ENCODE measurements at regions not wholly inside any gene's neighbourhood (a gene's known extent, or its start where the extent isn't known, plus 50 kb on each side); places are given as distances from the start of the nearest gene placed in this dataset.
"Not testable (repeated sequence)": the region's sequence is repeated elsewhere in the genome, so short reads cannot be mapped to it uniquely, and the experiment has no call there.

DNA sequence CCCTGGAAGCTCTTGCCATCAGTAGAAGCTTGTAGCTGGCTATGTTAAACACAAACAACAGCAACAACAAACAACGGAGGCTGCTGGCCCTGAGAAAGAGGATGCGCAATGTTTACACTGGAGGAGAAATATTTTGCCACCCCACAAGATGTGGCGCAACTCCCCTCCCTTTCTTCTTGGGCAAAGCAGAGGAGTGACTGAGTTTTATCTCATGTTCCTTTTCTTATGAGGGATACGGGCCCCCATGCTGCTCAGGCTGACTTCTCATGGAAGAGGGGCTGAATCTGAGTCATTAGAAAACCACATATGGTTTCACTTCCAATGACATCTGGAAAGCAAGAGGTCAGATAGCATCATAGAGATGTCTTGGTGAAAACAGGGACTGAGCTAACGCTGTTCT lies 75.9 kb upstream of the HDDC2 start:
- ChIA-PET CTCF (interaction anchor here (1.3 kb wide), 1 partner anchor 54 kb away, joined by 3 read pairs; no protein-coding TSS in a partner anchor), POLR2A (no interaction called here)
- TF ChIP-seq, protein P1, sequence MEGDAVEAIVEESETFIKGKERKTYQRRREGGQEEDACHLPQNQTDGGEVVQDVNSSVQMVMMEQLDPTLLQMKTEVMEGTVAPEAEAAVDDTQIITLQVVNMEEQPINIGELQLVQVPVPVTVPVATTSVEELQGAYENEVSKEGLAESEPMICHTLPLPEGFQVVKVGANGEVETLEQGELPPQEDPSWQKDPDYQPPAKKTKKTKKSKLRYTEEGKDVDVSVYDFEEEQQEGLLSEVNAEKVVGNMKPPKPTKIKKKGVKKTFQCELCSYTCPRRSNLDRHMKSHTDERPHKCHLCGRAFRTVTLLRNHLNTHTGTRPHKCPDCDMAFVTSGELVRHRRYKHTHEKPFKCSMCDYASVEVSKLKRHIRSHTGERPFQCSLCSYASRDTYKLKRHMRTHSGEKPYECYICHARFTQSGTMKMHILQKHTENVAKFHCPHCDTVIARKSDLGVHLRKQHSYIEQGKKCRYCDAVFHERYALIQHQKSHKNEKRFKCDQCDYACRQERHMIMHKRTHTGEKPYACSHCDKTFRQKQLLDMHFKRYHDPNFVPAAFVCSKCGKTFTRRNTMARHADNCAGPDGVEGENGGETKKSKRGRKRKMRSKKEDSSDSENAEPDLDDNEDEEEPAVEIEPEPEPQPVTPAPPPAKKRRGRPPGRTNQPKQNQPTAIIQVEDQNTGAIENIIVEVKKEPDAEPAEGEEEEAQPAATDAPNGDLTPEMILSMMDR (IDR thresholded peaks at IDR 0.05; ENCODE audit: control extremely low read depth, extremely low read depth, low read depth, missing control alignments): no peak
- no peak for DNase-seq (ENCODE audit: extremely low spot score)

DNA sequence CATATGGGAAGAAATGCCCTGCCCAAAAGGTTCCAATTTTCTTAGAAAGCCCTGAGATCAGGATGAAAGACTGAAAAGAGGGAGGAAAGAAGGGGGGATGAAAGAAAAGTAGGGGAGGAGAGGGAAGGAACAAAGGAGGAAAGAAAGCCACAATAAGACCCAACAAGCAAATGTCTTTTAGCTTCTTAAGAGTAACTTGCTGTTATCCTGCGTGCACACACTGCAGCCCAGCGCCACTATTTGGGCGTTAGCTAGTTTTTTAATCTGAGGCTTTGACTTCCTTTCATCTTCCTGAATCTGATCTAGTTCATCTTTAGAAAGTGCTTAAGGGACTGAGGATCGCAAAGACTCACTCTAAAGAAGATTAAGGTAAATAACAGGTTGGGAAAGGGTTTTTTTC lies 77.4 kb upstream of the HDDC2 start:
- CTCF ChIA-PET: no interaction called here
- POLR2A ChIA-PET: no interaction called here
- no peak for DNase-seq (ENCODE audit: extremely low spot score)
- TF ChIP-seq, protein P1 (IDR thresholded peaks at IDR 0.05; ENCODE audit: control extremely low read depth, extremely low read depth, low read depth, missing control alignments): no peak

DNA sequence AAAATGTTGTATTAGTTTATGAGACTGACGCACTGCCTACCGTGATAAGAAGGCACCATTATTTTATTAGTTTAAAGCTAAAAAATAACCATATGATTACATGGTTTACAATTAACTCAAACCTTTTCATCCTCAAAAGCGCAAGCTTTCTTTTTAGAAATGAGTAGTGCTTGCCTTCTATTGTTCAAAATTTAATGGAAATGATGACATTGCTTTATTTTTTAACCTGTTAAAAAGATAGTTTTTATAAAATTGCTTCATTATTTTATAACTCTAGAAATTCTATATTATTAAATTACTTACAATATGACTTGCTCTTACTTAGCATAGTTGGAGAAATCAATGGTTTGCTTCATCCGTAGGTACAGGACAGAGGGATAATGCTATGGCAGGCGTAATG lies 78.7 kb upstream of the HDDC2 start:
- POLR2A ChIA-PET: no interaction called here
- DNase-seq (ENCODE audit: extremely low spot score): no peak
- TF ChIP-seq, protein P1 (IDR thresholded peaks at IDR 0.05; ENCODE audit: control extremely low read depth, extremely low read depth, low read depth, missing control alignments): no peak
- CTCF ChIA-PET: interaction anchor here (0.9 to 1.3 kb wide), 2 partner anchors 19 to 69 kb away, joined by 3 read pairs; no protein-coding TSS in a partner anchor

DNA sequence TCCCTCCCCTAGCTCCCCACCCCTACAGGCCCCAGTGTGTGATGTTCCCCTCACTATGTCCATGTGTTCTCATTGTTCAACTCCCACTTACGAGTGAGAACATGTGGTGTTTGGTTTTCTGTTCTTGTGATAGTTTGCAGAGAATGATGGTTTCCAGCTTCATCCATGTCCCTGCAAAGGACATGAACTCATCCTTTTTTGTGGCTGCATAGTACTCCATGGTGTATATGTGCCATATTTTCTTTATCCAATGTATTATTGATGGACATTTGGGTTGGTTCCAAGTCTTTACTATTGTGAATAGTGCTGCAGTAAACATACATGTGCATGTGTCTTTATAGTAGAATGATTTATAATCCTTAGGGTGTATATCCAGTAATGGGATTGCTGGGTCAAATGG lies 84.6 kb upstream of the HDDC2 start:
- POLR2A ChIA-PET; DNase-seq (ENCODE audit: extremely low spot score); CTCF ChIA-PET: not testable (repeated sequence)

DNA sequence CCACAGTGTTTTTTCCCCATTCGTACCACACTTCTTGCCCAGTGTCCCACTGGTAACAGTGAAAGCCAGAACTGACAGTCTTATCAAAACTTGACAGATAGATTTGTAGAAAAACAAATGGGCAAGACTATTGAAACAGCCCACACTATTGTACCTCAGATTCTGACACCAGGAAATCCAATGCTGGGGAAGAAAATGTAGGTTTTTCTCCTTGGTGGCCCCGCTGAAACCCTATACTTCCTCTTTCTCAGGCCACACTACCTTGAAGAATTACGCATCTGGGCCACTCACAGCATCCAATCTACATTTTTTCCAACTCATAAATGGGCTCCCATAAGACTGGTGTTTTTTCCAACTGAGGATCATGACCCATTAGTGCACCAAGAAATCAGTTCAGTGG lies 90.9 kb upstream of the HDDC2 start:
- DNase-seq (ENCODE audit: extremely low spot score): peak; percentile 13
- ChIA-PET POLR2A (no interaction called here), CTCF (no interaction called here)
- TF ChIP-seq, protein P1 (IDR thresholded peaks at IDR 0.05; ENCODE audit: control extremely low read depth, extremely low read depth, low read depth, missing control alignments): no peak

DNA sequence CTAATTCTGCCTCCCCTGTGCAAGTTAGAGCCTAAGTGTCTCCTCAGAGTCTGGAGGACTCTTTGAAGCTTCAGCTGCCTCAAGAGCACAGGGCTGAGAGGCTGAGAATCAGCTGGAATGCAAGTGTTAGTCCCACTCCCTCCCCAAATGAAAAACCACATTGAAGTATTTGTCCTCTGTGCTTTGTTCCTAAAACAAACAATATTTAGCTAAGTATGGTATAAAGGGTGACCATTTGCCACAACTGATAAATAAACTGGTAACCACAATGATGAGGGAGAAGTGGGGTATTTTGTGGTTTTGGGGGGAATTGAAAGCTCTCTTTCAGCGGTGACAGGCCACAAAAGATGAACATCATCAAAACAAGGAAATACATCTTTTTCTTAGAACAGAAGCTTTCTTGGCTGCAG lies 91.7 kb upstream of the HDDC2 start:
- TF ChIP-seq, protein P1 (IDR thresholded peaks at IDR 0.05; ENCODE audit: control extremely low read depth, extremely low read depth, low read depth, missing control alignments): no peak
- POLR2A ChIA-PET: no interaction called here
- CTCF ChIA-PET: no interaction called here
- peak; percentile 14 for DNase-seq (ENCODE audit: extremely low spot score)

DNA sequence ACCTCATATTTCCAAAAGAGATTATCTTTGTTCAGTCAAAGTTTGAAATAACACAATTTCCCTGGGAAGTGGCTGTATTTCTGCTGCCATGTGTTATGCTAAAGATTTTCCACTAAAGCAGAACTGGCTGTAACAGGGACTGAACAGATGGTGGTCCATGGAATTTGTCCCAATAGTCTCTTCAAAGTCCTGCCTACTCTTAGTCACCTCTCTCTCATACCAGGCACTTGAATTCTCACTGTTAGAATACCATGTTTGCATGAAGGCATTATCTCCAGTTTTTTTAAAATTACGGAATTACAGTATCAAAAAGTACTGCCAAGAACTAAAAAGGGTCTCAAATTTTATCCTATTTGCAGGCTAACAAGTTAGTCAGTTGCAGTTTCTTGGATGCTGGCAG lies 105.0 kb upstream of the HDDC2 start:
- no peak for DNase-seq (ENCODE audit: extremely low spot score)
- POLR2A ChIA-PET: no interaction called here
- CTCF ChIA-PET: no interaction called here
- TF ChIP-seq, protein P1 (IDR thresholded peaks at IDR 0.05; ENCODE audit: control extremely low read depth, extremely low read depth, low read depth, missing control alignments): no peak
